GM21528 (cell line): ENCODE measurements at regions not wholly inside any gene's neighbourhood (a gene's known extent, or its start where the extent isn't known, plus 50 kb on each side); places are given as distances from the start of the nearest gene placed in this dataset.

ENCODE experiments used
- ATAC-seq: cut with Tn5 transposase; IDR thresholded peaks from one replicate; pipeline ENCODE4 v1.9.1; 2021; ENCODE audit warnings: mild to moderate bottlenecking, moderate library complexity; ENCODE audit not compliant: unreplicated experiment, low FRiP score

DNA sequence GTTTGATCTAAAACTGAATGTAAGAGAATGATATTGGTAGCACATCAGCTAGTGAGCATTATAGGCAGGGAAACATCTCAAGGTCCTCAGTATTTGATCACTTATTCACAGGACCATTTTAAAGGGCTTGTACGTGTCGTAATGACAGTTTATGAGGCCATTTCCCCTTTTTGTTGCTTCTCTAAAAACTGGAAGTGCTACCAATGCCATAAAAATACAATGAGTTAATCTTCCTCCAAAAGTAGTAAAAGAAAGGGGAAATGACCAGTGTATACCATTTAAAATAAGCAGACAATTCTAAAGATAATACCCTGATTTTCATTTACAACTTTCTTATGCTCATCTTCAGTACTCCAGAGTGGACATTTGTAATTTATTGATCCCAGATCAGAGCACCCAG, 285.8 kb upstream of the PCSK5 start:
- ATAC-seq: no peak

DNA sequence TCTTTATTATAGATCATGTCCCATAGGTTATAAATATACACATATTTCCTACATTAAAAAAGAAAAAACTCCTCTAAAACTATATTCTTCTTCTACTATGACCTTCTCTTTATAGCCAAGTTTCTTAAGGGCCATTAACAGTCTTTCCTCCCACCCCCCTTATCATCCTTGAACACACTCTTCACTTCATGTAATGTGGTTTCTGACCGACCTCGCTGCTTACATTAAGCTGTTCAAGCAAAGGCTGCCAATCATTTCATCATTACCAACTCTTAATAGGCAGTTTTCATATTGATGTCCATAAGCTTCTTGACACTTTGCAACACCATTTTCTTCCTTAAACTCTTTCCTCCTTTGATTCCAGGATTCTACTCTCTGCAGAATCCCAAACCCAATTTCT, 283.0 kb upstream of the PCSK5 start:
- ATAC-seq: no peak

DNA sequence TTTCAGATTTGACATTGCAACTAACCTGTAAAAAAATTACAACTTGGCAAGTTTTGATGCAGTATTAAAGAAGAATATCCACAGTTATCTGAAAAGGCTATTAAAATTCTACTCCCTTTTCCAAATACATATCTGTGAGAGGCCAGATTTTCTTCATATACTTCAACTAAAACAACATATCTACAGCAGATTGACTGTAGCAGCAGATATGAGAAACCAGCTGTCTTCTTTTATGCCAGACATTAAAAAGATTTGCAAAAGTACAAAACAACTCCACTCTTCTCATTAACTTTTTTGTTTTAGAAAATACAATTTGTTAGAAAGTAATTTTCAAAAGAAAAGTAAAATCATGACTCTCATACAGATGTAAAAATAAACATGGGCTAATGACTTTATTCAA, 281.1 kb upstream of the PCSK5 start:
- no peak for ATAC-seq

DNA sequence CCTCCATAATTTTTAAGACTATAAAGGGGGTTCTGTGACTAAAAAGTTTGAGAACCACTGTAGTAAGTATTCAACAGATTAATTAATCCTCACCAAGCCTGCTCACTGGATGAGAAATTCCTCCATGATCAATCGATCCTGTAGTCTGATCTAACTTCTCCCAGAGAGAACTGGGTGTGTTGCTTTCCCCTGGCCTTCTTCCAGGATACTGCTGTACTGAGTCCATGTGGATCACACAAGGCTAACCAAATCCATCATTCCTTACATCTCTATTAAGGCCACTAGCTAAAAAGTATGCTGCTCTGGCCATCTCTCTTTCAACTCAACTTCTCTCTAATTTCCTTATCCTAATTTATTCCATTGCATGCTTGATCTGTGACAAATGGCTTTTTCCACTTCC, 280.2 kb upstream of the PCSK5 start:
- ATAC-seq: no peak

- ATAC-seq: no peak
Measured at GRCh38 chr9:75612205-75612604, 278.3 kb upstream of the PCSK5 start.

DNA sequence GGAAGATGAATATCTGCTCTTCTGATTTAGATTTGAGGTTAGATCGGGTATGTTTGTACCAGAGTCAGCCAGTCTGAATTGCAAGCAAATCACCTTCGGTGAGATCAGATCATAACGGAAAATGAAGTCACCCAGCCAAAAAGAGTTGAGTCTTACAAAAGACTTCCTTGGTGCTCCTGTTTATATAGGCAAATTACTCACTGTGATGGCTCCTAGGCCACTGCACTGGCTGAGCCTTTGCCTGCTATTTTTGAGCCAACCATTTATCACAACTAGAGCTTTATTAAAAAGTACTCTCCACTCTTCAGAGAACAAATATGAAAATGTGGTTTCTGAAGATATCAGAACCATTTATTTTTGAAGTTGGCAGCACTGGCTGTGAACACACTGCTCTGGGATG, 277.7 kb upstream of the PCSK5 start:
- no peak for ATAC-seq

DNA sequence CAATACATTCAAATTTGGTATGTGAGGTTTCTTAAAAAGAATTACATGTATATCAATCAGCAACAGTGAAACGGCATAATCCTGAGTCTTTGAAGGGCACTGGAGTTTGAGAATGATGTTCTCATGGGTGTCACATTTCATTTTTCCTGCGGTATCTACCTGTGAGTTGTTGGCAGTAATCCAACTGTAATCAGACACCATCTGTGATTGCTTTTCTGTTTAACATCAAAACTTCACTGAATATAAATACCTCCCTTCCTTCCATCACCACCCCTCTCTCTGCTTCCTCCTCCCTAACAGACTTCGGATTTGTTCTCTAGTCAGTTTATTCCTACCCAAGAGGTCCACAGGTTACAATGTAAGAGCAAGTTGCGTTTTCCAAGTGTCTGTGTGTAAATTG, 275.2 kb upstream of the PCSK5 start:
- no peak for ATAC-seq

- no peak for ATAC-seq
Measured at GRCh38 chr9:75616052-75616451, 274.4 kb upstream of the PCSK5 start.

DNA sequence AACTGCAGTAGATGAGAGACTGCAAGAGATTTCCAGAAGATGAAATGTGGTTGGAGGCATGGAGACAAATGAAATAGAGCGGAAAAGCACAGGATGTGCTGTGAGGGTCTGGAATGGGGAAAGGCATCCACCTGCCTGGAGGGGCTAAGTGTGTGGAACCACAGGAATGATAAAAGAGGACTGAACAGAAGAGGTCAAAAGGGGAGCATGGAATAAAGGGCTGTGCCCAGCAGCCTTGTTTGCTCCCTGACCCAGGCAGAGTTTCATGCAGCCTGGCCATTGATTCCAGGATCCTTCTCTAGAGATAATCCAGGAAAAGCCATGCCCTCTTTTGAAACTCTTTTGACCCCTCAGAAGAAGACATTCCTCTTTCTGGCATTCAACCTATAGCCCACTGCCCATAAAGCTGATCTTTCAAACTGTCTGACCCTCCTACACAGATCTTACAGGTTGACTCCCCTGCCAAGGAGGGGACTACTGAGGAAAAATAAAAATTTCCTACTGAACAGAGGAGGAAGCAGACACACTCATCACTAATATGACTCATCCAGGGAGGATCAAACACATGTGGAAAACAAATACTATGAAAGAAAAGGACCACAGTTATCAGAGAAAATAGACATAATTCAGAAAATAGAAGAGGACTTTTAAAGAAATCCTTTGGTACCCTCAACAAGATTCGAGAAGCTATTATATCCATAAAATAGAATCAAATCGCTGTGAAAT, 273.5 kb upstream of the PCSK5 start:
- ATAC-seq: no peak

DNA sequence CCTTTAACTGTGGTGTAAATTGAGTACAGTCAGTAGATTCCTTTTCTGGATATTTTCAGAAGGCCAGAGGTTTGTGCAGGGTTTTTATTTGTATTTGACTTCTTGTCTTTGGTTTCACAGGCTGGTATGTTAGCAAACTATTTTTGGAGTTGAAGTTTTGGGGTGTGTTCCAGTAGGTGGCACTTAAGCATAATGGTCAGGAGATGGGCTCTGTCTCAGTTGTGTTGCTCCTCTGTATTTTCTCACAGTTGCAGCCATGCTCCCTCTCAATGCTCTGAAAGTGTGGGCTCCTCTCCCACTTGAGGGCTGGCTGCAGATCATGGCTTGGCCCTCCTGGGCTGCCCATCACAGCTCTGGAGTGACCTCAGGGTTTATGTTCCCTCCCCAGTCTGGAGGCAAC, 267.0 kb upstream of the PCSK5 start:
- ATAC-seq: no peak

GRCh38 chr9:75624998-75625397, 265.5 kb upstream of the PCSK5 start:
- no peak for ATAC-seq

GRCh38 chr9:75626860-75627259, 263.6 kb upstream of the PCSK5 start:
- ATAC-seq: no peak

- no peak for ATAC-seq
Measured at GRCh38 chr9:75628952-75629351, 261.5 kb upstream of the PCSK5 start.

GRCh38 chr9:75633451-75634057, 256.9 kb upstream of the PCSK5 start:
- ATAC-seq: no peak

DNA sequence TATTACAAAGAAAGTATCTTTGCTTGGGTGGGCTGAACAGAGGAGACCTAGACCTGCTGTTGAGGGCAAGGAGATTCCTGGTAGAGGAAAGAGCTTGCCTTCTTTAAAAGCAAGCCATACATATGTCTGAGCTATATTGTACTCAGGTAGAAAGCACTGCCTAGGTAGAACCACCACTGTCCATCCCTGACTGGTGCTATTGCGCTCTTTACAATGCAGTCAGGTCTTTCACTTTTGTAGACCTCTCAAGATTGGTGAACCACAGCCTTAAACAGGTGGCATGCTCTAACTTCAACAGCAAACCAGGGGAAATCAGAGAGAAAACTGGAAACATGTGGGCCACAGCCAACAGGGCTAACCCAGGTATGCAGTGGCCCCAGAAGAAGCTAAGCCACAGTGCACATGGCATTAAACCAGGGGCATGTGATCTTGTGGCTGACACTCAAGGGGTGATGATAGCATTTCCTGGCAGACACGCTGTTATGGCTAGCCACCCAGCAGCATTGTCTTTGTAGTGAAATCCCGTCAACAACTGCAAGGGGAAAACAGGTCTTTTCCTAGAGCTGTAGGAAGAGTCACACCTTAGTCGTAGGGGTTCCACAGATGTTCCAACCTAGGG, 253.9 kb upstream of the PCSK5 start:
- no peak for ATAC-seq

GRCh38 chr9:75639971-75640610, 250.4 kb upstream of the PCSK5 start:
- no peak for ATAC-seq

DNA sequence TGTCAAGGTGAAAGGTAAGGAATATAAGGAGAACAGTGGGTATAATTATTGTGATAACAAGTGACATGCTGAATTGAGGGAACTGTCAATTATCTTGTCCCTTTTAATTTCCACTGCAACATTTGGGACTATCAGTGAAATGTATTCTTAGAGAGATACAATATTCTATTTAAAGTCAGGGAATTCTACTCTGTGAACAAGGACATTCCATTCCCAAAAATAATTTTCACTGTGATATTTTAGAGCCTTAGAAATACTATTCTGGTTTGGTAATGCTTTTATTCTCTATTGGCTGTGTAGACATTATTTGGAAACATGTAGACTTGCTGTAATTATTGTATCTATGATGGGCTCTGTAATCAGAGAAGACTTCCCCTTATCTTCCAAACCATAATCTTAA, 248.0 kb upstream of the PCSK5 start:
- ATAC-seq: no peak

DNA sequence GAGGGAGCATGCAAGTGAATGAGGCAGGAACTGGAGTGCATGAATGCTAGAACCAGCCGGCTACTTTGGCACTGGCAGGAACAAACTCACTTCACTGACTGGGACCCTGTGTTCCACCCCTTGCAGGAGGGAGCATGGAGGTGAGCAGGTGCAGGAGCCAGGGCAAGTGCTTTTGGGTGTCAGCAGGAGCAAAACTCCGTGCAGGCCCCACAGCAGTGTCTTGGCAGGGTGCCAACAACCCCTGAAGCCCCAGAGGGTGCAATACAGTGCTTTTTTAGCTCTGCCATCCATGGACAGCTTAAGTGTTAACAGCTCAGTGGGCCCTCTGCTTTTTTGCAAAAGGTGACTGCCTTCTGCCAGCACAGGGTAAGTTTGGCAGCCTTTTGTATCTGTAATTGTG, 245.8 kb upstream of the PCSK5 start:
- no peak for ATAC-seq

GRCh38 chr9:75648034-75648433, 242.4 kb upstream of the PCSK5 start:
- ATAC-seq: no peak

DNA sequence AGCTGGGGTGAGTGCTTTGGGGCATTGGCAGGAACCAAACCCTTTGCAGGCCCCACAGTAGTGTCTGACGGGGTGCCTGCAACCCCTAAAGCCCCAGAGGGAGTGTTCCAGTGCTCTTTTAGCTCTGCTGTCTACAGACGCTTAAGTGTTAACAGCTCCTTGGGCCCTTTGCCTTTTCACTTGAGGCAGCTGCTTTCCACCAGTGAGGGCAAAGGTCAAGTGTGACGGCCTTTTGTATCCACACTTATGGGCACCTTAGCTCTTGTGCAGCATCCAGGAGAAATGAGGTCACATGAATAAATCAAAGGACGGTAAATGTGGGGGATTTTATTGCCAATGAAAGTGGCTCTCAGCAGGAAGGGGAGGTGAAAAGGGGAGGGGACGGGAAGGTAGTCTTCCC, 241.4 kb upstream of the PCSK5 start:
- no peak for ATAC-seq

DNA sequence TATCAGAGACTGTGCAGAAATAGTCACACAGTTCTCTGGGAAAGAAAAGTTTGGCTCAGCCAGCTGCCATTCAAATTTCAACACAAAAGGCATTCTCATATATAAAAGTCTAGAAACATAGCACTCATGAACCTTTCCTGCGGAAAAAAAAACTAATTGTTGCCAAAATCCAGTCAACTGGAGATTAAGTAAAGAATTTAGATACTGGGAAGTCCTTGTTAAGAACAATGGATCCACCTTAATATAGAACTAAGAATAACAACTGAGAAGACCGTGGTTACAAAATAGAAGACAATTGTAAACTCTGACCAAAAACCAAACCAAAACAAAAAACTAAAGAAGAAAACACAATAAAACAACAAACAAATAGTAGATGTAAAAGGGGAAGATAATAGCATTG, 238.8 kb upstream of the PCSK5 start:
- no peak for ATAC-seq

DNA sequence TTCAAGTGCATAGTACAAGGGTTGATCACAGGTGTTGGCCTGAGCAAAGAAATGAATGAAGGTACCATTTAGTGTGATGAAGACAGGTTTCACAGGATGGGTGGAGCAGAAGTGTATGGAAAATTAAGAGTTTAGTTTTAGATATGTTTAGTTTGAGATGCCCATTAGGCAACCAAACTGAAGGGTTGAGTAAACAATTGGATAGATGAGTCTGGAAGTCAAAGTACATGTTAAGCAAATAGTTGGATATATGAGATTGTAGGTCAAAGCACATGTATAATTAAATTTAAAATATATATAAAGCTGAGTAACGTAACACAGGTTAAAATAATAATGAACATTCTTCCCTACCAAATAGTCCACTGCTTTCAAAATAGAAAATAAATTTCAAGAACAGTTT, 237.1 kb upstream of the PCSK5 start:
- ATAC-seq: no peak
